OCI-LY7 (cell line): ENCODE measurements at regions not wholly inside any gene's neighbourhood (a gene's known extent, or its start where the extent isn't known, plus 50 kb on each side); places are given as distances from the start of the nearest gene placed in this dataset.
A peak's percentile ranks its signal among the peaks of the same experiment; 100 is the strongest.

Experiments used
- BruUV-seq: library from RNA; stranded (reverse); fragments of 400-500 nt; replicated peaks from 2 replicates; lab custom pipeline; 2021; lab: Mats Ljungman, UMichigan
- CTCF ChIA-PET: fragments of 300-600 bp; sonication (Branson Sonifier 250); formaldehyde crosslinking; loops from one replicate; lab custom pipeline; 2022; ENCODE audit warnings: antibody characterized with exemption; ENCODE audit not compliant: unreplicated experiment; lab: Charles Lee
- POLR2A ChIA-PET: fragments of 300-600 bp; sonication (Branson Sonifier 250); formaldehyde crosslinking; loops from one replicate; lab custom pipeline; 2022; ENCODE audit warnings: antibody characterized with exemption; lab: Charles Lee
- DNase-seq: peaks from one replicate; pipeline ENCODE4 v3.0.0-alpha.2; 2015; ENCODE audit warnings: low spot score
- H2AFZ ChIP-seq: fragments of 200-600 bp; sonication (generic), shearing (Covaris generic); 2 replicates; pipeline ENCODE4 v1.6.1; 2014; ENCODE audit warnings: mild to moderate bottlenecking, antibody characterized with exemption, low read length, moderate library complexity
- H3K27ac ChIP-seq: fragments of 200-600 bp; sonication (generic); 2 replicates; pipeline ENCODE4 v1.5.1; 2014; ENCODE audit warnings: mixed run types, low read depth, mild to moderate bottlenecking, moderate library complexity, low read length, inconsistent platforms; ENCODE audit not compliant: poor library complexity, severe bottlenecking
- H3K36me3 ChIP-seq: fragments of 200-600 bp; sonication (generic); 2 replicates; pipeline ENCODE4 v1.6.1; 2014; ENCODE audit warnings: mild to moderate bottlenecking, antibody characterized with exemption, low read length, moderate library complexity, mixed read lengths; ENCODE audit not compliant: insufficient read depth
- H3K4me1 ChIP-seq: fragments of 200-600 bp; sonication (generic); 2 replicates; pipeline ENCODE4 v1.5.1; 2014; ENCODE audit warnings: mild to moderate bottlenecking, low read length; ENCODE audit not compliant: insufficient read depth, poor library complexity, severe bottlenecking
- H3K4me2 ChIP-seq: fragments of 200-600 bp; sonication (generic); 2 replicates; pipeline ENCODE4 v1.6.1; 2014; ENCODE audit warnings: mild to moderate bottlenecking, low read length
- H3K4me3 ChIP-seq: fragments of 200-600 bp; sonication (generic); 2 replicates; pipeline ENCODE4 v1.5.1; 2014; ENCODE audit warnings: mild to moderate bottlenecking, low read depth, low read length; ENCODE audit not compliant: poor library complexity, severe bottlenecking
- H3K79me2 ChIP-seq: fragments of 200-600 bp; sonication (generic); 2 replicates; pipeline ENCODE4 v1.6.1; 2016; ENCODE audit warnings: low read depth, mild to moderate bottlenecking, low read length, moderate library complexity, mixed read lengths; ENCODE audit not compliant: insufficient read depth
- H3K9me2 ChIP-seq: fragments of 200-600 bp; sonication (generic); 2 replicates; pipeline ENCODE4 v1.6.1; 2016; ENCODE audit warnings: mild to moderate bottlenecking, low read length, mixed read lengths; ENCODE audit not compliant: insufficient read depth
- H3K9me3 ChIP-seq: fragments of 200-600 bp; sonication (generic); 2 replicates; pipeline ENCODE4 v1.6.1; 2014; ENCODE audit warnings: mild to moderate bottlenecking, mixed run types, low read length, mixed read lengths
- H4K20me1 ChIP-seq: fragments of 200-600 bp; sonication (generic); 2 replicates; pipeline ENCODE4 v1.6.1; 2014; ENCODE audit warnings: mild to moderate bottlenecking, antibody characterized with exemption, low read length, moderate library complexity, mixed read lengths; ENCODE audit not compliant: insufficient read depth
- CTCF ChIP-seq: fragments of 200-600 bp; sonication (generic); conservative IDR thresholded peaks from 2 replicates; pipeline ENCODE4 v1.5.1; 2014; ENCODE audit warnings: mild to moderate bottlenecking, antibody characterized with exemption, low read length, moderate library complexity, mixed read lengths
- EZH2phosphoT487 ChIP-seq: fragments of 200-600 bp; sonication (generic); IDR thresholded peaks from 2 replicates; pipeline ENCODE4 v1.6.1; 2018; ENCODE audit warnings: low read depth, borderline replicate concordance, mild to moderate bottlenecking, mixed run types, antibody characterized with exemption, low read length, moderate library complexity, mixed read lengths
- intact Hi-C: fragments of 100-400 bp; cut with micrococcal nuclease; formaldehyde crosslinking; loops from one replicate; pipeline ENCODE4 v1.10.0; 2022; ENCODE audit not compliant: unreplicated experiment

GRCh38 chr20:22491194-22491505, 93.2 kb downstream of the FOXA2 start:
- H3K9me3 ChIP-seq, result no peaks in the 10 kb centered on the region
- no peaks in the 10 kb centered on the region for H4K20me1 ChIP-seq
- no peaks in the 10 kb centered on the region for H3K9me2 ChIP-seq
- H3K4me1 ChIP-seq, result no peaks in the 10 kb centered on the region
- H3K79me2 ChIP-seq, result no peaks in the 10 kb centered on the region
- ChIA-PET POLR2A (no interaction called here), CTCF (interaction anchor here (0.5 kb wide), 1 partner anchor 200 kb away, joined by 3 read pairs; no protein-coding TSS in a partner anchor)
- no peak overlapping the region for H3K4me3 ChIP-seq
- intact Hi-C loops, result no loop called here
- no peak for DNase-seq
- BruUV-seq, result no TSS peak
- TF ChIP-seq CTCF (no peak), EZH2phosphoT487 (no peak)
- no peak overlapping the region for H2AFZ ChIP-seq
- no peak overlapping the region for H3K27ac ChIP-seq
- no peaks in the 10 kb centered on the region for H3K36me3 ChIP-seq
- H3K4me2 ChIP-seq, result no peak overlapping the region

GRCh38 chr20:22490287-22491193, 93.8 kb downstream of the FOXA2 start:
- intact Hi-C loops, result no loop called here
- no peaks in the 10 kb centered on the region for H3K9me2 ChIP-seq
- H3K4me2 ChIP-seq, result no peak overlapping the region
- ChIA-PET CTCF (interaction anchor here (0.5 kb wide), 1 partner anchor 201 kb away, joined by 3 read pairs; no protein-coding TSS in a partner anchor), POLR2A (no interaction called here)
- no peak overlapping the region for H2AFZ ChIP-seq
- no peaks in the 10 kb centered on the region for H3K36me3 ChIP-seq
- H4K20me1 ChIP-seq, result no peaks in the 10 kb centered on the region
- H3K79me2 ChIP-seq, result no peaks in the 10 kb centered on the region
- H3K4me1 ChIP-seq, result no peaks in the 10 kb centered on the region
- TF ChIP-seq EZH2phosphoT487, result no peak
- 0 out of 2 replicates have a peak, but pooled peaks have one; percentile 14 for TF ChIP-seq CTCF
- H3K9me3 ChIP-seq, result no peaks in the 10 kb centered on the region
- no peak for DNase-seq
- H3K27ac ChIP-seq, result no peak overlapping the region
- no peak overlapping the region for H3K4me3 ChIP-seq
- no TSS peak for BruUV-seq

GRCh38 chr20:22489626-22490286, 94.6 kb downstream of the FOXA2 start:
- ChIA-PET POLR2A (no interaction called here), CTCF (no interaction called here)
- Histone ChIP-seq H3K36me3 (no peaks in the 10 kb centered on the region), H2AFZ (no peak overlapping the region), H4K20me1 (no peaks in the 10 kb centered on the region), H3K9me3 (no peaks in the 10 kb centered on the region), H3K9me2 (no peaks in the 10 kb centered on the region), H3K27ac (no peak overlapping the region), H3K4me1 (no peaks in the 10 kb centered on the region), H3K79me2 (no peaks in the 10 kb centered on the region), H3K4me3 (no peak overlapping the region), H3K4me2 (no peak overlapping the region)
- intact Hi-C loops, result no loop called here
- no TSS peak for BruUV-seq
- no peak for TF ChIP-seq CTCF
- no peak for DNase-seq
